Activated B cell treated with CpG ODN at 0.5 μM for 24 hours (primary cell): ENCODE measurements at regions not wholly inside any gene's neighbourhood (a gene's known extent, or its start where the extent isn't known, plus 50 kb on each side); places are given as distances from the start of the nearest gene placed in this dataset.
"Not testable (repeated sequence)": the region's sequence is repeated elsewhere in the genome, so short reads cannot be mapped to it uniquely, and the experiment has no call there.

ENCODE experiments used
- ATAC-seq: fragments of 200-7000 bp; cut with Tn5 transposase; one replicate; pipeline ENCODE4 v1.10.0; 2021; ENCODE audit warnings: low read depth, mild to moderate bottlenecking, moderate library complexity
- CTCF ChIA-PET: fragments of 350-600 bp; sonication (Branson Sonifier 250); formaldehyde crosslinking; loops from one replicate; lab custom pipeline; 2021; ENCODE audit warnings: antibody characterized with exemption; lab: Charles Lee
- POLR2A ChIA-PET: fragments of 350-600 bp; sonication (Branson Sonifier 250); formaldehyde crosslinking; loops from one replicate; lab custom pipeline; 2021; ENCODE audit warnings: antibody characterized with exemption; lab: Charles Lee
- DNase-seq: peaks from one replicate; pipeline ENCODE4 v3.0.0; 2022
- H3K27ac Mint-ChIP-seq: one replicate; pipeline ENCODE4 v1.8.0; 2020; ENCODE audit warnings: mixed read lengths
- H3K27me3 Mint-ChIP-seq: one replicate; pipeline ENCODE4 v1.8.0; 2021; ENCODE audit warnings: mixed read lengths
- H3K36me3 Mint-ChIP-seq: one replicate; pipeline ENCODE4 v1.8.0; 2021; ENCODE audit warnings: low read depth, mixed read lengths
- H3K4me1 Mint-ChIP-seq: one replicate; pipeline ENCODE4 v1.8.0; 2021; ENCODE audit warnings: mixed read lengths
- H3K4me3 Mint-ChIP-seq: one replicate; pipeline ENCODE4 v1.8.0; 2020; ENCODE audit warnings: mild to moderate bottlenecking, mixed read lengths
- H3K9me3 Mint-ChIP-seq: one replicate; pipeline ENCODE4 v1.8.0; 2020; ENCODE audit warnings: mixed read lengths
- intact Hi-C: fragments of 100-400 bp; cut with micrococcal nuclease; formaldehyde crosslinking; loops from one replicate; pipeline ENCODE4 v1.15.1; 2024
- TF ChIP-seq, protein P1 (sequence below): fragments of 200-600 bp; IDR thresholded peaks from one replicate; pipeline ENCODE4 v1.8.0; 2022; ENCODE audit warnings: antibody characterized with exemption, mild to moderate bottlenecking

DNA sequence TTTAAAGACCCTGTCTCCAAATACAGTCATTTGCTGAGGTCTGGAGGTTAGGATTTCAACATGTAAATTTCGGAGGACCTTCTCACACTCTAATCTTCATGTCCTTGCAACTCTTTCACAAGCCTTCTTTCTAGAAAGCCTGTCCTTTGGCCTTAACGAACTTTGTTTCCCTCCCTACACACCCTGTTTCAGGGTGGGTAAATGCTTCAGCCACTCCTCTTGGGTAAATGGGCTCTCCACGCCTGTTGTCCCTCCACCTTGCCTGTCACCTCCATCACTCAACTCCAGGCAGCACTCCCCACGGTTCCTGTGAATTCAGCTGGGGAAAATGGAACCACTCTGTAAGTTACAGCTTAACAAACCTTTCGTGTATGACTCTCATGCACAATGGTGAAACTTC lies 84.0 kb upstream of the COG2 start:
- H3K4me1 Mint-ChIP-seq: no peaks in the 10 kb centered on the region
- POLR2A ChIA-PET: no interaction called here
- ATAC-seq: no peak

DNA sequence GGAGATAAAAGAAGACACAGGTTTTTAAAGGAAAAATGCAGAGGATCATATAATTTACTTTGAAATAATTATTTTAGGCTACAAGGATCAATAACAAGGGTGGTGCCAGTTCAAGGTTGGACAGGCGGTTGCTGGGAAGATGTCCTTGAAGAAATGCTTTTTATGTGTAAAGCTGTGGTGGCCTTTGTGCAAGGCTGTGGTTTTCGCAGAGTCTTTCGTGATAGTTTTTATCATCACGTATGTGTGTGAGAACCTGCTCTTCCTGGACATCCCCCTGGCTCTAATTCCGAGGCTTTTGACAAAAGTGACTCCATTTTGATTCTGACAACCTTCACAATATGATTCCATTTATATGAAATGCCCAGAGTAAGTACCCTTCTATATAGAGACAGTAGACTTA lies 85.8 kb upstream of the COG2 start:
- Mint-ChIP-seq H3K36me3 (no peaks in the 10 kb centered on the region), H3K27me3 (peaks cover 21% of the 10 kb centered on the region), H3K27ac (no peak overlapping the region), H3K4me3 (no peak overlapping the region), H3K4me1 (no peaks in the 10 kb centered on the region), H3K9me3 (no peaks in the 10 kb centered on the region)
- no peak for DNase-seq
- ATAC-seq: no peak
- CTCF ChIA-PET: no interaction called here
- POLR2A ChIA-PET: no interaction called here
- intact Hi-C loops: no loop called here
- TF ChIP-seq, protein P1, sequence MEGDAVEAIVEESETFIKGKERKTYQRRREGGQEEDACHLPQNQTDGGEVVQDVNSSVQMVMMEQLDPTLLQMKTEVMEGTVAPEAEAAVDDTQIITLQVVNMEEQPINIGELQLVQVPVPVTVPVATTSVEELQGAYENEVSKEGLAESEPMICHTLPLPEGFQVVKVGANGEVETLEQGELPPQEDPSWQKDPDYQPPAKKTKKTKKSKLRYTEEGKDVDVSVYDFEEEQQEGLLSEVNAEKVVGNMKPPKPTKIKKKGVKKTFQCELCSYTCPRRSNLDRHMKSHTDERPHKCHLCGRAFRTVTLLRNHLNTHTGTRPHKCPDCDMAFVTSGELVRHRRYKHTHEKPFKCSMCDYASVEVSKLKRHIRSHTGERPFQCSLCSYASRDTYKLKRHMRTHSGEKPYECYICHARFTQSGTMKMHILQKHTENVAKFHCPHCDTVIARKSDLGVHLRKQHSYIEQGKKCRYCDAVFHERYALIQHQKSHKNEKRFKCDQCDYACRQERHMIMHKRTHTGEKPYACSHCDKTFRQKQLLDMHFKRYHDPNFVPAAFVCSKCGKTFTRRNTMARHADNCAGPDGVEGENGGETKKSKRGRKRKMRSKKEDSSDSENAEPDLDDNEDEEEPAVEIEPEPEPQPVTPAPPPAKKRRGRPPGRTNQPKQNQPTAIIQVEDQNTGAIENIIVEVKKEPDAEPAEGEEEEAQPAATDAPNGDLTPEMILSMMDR: no peak

More for the DNA sequence above, 84.0 kb upstream of the COG2 start:
- TF ChIP-seq, protein P1: no peak
- H3K4me3 Mint-ChIP-seq: no peak overlapping the region
- DNase-seq: no peak
- intact Hi-C loops: no loop called here
- H3K27ac Mint-ChIP-seq: no peak overlapping the region
- H3K36me3 Mint-ChIP-seq: no peaks in the 10 kb centered on the region
- H3K27me3 Mint-ChIP-seq: peaks cover 16% of the 10 kb centered on the region
- H3K9me3 Mint-ChIP-seq: no peaks in the 10 kb centered on the region
- CTCF ChIA-PET: no interaction called here

DNA sequence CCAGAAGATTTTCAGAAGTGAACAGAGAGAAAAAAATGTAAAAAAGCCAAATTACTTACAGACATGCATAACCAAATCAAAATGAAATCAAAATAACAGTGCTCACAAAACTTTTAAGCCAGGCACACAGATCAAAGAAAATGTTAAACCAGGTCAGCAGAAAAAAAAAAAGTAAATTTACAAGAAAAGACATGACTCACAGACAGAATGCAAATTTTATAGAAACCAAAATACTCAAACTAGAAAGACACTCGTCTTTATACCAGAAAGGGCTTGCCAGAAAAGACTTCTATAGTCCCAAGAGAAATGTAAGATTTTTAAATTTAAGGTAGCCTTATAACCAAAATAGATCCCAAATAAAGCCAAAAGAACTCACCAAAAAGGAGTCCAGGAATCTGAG lies 86.5 kb upstream of the COG2 start:
- H3K27me3 Mint-ChIP-seq: peaks cover 20% of the 10 kb centered on the region
- H3K36me3 Mint-ChIP-seq: no peaks in the 10 kb centered on the region
- TF ChIP-seq, protein P1: no peak
- no peak overlapping the region for H3K27ac Mint-ChIP-seq
- H3K4me1 Mint-ChIP-seq: no peaks in the 10 kb centered on the region
- no peaks in the 10 kb centered on the region for H3K9me3 Mint-ChIP-seq
- no peak for DNase-seq
- intact Hi-C loops: no loop called here
- H3K4me3 Mint-ChIP-seq: no peak overlapping the region
- POLR2A ChIA-PET: no interaction called here
- CTCF ChIA-PET: no interaction called here
- ATAC-seq: no peak

DNA sequence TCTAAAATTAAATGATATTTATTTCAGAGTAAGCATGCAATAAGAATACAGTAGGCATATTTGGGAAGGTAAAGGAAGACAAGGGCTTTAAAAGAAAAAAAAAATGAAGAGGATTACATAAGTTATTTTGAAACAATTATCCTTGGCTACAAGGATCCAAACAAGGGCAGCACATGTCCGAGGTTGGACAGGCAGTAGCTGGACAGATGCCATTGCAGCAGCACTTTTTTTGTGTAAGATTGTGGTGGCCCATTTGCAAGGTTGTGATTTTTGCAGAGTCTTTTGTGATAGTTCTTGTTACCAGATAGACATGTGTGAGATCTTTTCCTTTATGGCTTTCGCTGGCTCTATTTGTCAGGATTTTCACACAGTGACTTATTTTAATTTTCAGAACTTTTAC lies 89.4 kb upstream of the COG2 start:
- TF ChIP-seq, protein P1: no peak
- intact Hi-C loops: no loop called here
- CTCF ChIA-PET: no interaction called here
- no peak for ATAC-seq
- Mint-ChIP-seq H3K27me3 (peaks cover 20% of the 10 kb centered on the region), H3K4me1 (no peaks in the 10 kb centered on the region), H3K9me3 (no peaks in the 10 kb centered on the region), H3K36me3 (no peaks in the 10 kb centered on the region), H3K27ac (no peak overlapping the region), H3K4me3 (no peak overlapping the region)
- POLR2A ChIA-PET: no interaction called here
- DNase-seq: no peak

DNA sequence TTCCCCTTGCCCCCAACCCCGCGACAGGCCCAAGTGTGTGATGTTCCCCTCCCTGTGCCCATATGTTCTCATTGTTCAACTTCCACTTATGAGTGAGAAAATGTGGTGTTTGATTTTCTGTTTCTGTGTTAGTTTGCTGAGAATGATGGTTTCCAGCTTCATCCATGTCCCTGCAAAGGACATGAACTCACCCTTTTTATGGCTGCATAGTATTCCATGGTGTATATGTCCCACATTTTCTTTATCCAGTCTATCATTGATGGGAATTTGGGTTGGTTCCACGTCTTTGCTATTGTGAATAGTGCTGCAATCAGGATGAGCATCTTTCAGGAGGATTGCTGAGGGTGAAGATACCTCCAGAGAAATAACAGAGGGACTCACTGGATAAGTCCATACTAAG lies 91.3 kb upstream of the COG2 start:
- ATAC-seq, DNase-seq, intact Hi-C loops, POLR2A ChIA-PET, H3K4me3 Mint-ChIP-seq, H3K9me3 Mint-ChIP-seq, H3K4me1 Mint-ChIP-seq, H3K36me3 Mint-ChIP-seq, H3K27ac Mint-ChIP-seq, CTCF ChIA-PET: not testable (repeated sequence)
- H3K27me3 Mint-ChIP-seq: peaks cover 15% of the 10 kb centered on the region

DNA sequence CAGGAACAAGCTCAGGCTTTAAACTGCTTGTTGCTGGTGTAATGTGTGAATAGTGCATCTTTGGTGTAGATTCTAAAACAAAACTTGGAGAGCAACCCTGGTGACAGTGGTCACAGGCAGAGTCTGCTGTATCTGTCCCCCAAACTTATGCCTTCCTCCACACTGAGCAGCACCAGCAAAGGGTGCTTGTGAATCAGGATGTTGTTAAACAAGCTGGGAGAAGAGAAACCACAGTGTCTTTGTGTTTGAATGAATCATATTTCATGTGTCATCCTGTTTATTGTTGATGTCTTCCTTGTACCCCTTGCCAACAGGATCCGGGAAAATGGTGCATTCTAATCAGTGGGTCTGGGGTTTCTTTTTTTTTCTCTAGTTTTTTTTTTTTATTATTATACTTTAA lies 91.9 kb upstream of the COG2 start:
- POLR2A ChIA-PET: no interaction called here
- intact Hi-C loops: no loop called here
- no peaks in the 10 kb centered on the region for H3K36me3 Mint-ChIP-seq
- ATAC-seq: no peak
- CTCF ChIA-PET: no interaction called here
- no peaks in the 10 kb centered on the region for H3K4me1 Mint-ChIP-seq
- TF ChIP-seq, protein P1: no peak
- DNase-seq: no peak
- peaks cover 15% of the 10 kb centered on the region for H3K27me3 Mint-ChIP-seq
- H3K4me3 Mint-ChIP-seq: no peak overlapping the region
- no peaks in the 10 kb centered on the region for H3K9me3 Mint-ChIP-seq
- H3K27ac Mint-ChIP-seq: no peak overlapping the region
